ENCODE measurements at regions not wholly inside any gene's neighbourhood (a gene's known extent, or its start where the extent isn't known, plus 50 kb on each side); places are given as distances from the start of the nearest gene placed in this dataset.
"Not testable (repeated sequence)": the region's sequence is repeated elsewhere in the genome, so short reads cannot be mapped to it uniquely, and the experiment has no call there.

GRCh38 chr21:35796844-35797243 lies 263.5 kb downstream of the SETD4 start:
- DNase-seq, result no peak

- not testable (repeated sequence) for DNase-seq
Observed at GRCh38 chr21:35794527-35794926, 265.8 kb downstream of the SETD4 start.

- DNase-seq, result peak; percentile 24
Observed at GRCh38 chr21:35792569-35793305, 267.6 kb downstream of the SETD4 start.

- DNase-seq, result no peak
Observed at GRCh38 chr21:35791541-35792325, 268.6 kb downstream of the SETD4 start.

- DNase-seq, result no peak
Observed at GRCh38 chr21:35783721-35784120, 276.6 kb downstream of the SETD4 start.

- DNase-seq, result no peak
Observed at GRCh38 chr21:35782667-35783066, 277.7 kb downstream of the SETD4 start.

GRCh38 chr21:35780983-35781382 lies 279.3 kb downstream of the SETD4 start:
- no peak for DNase-seq

GRCh38 chr21:35779690-35780570 lies 280.4 kb downstream of the SETD4 start:
- DNase-seq, result peak; percentile 94

- DNase-seq, result no peak
Observed at GRCh38 chr21:35779167-35779566, 281.2 kb downstream of the SETD4 start.

- DNase-seq, result no peak
Observed at GRCh38 chr21:35777081-35777480, 283.2 kb downstream of the SETD4 start.

- DNase-seq, result no peak
Observed at GRCh38 chr21:35775778-35776544, 284.4 kb downstream of the SETD4 start.

- no peak for DNase-seq
Observed at GRCh38 chr21:35770101-35770945, 290.0 kb downstream of the SETD4 start.

GRCh38 chr21:35768187-35768586 lies 292.1 kb downstream of the SETD4 start:
- no peak for DNase-seq

GRCh38 chr21:35764586-35764985 lies 295.7 kb downstream of the SETD4 start:
- DNase-seq, result no peak

GRCh38 chr21:35764077-35764476 lies 296.2 kb downstream of the SETD4 start:
- DNase-seq, result no peak

- no peak for DNase-seq
Observed at GRCh38 chr21:35754583-35754982, 305.7 kb downstream of the SETD4 start.

GRCh38 chr21:35753308-35753707 lies 307.0 kb downstream of the SETD4 start:
- no peak for DNase-seq

GRCh38 chr21:35751171-35751570 lies 309.2 kb downstream of the SETD4 start:
- DNase-seq, result no peak

GRCh38 chr21:35749904-35750303 lies 310.4 kb downstream of the SETD4 start:
- DNase-seq, result no peak

GRCh38 chr21:35748678-35749314 lies 311.5 kb downstream of the SETD4 start:
- DNase-seq, result no peak

GRCh38 chr21:35743571-35743970 lies 316.8 kb downstream of the SETD4 start:
- DNase-seq, result peak; percentile 77

Data from fibroblast of skin of scalp (primary cell).